ENCODE measurements at regions not wholly inside any gene's neighbourhood (a gene's known extent, or its start where the extent isn't known, plus 50 kb on each side); places are given as distances from the start of the nearest gene placed in this dataset.

DNA sequence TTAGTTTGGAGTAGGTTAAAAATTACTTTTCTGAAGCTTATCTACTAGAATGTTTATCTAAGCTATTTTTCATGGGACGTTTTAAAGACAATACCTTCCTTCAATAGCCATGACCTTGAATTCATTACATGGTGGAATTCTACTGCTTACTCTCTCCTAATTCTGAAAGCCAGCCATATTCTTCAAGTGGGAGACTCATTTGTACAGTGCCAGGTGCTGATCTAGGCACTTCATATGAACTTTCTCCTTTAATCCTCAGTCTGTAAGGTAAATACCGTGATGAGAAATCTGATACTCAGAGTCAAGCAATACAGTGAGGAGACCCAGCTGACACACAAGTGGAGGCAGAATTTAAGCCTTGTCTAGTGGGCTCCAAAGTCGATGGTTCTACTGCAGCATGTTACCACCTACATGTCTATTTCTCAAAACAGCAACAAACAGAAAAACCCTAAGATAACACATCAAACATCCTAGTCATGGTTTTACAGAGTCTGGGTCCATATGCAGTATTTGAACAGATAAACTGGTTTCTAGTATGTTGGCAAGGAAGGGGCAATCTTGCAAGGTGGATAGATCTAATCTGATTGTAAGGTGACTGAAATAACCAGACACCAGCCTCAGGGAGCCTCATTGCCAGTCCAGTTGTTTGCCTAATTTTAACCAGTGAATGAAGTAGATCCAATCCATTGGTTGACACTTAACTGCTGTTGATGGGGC lies 243.7 kb downstream of the PIK3R1 start:
- TF ChIP-seq, protein P1, sequence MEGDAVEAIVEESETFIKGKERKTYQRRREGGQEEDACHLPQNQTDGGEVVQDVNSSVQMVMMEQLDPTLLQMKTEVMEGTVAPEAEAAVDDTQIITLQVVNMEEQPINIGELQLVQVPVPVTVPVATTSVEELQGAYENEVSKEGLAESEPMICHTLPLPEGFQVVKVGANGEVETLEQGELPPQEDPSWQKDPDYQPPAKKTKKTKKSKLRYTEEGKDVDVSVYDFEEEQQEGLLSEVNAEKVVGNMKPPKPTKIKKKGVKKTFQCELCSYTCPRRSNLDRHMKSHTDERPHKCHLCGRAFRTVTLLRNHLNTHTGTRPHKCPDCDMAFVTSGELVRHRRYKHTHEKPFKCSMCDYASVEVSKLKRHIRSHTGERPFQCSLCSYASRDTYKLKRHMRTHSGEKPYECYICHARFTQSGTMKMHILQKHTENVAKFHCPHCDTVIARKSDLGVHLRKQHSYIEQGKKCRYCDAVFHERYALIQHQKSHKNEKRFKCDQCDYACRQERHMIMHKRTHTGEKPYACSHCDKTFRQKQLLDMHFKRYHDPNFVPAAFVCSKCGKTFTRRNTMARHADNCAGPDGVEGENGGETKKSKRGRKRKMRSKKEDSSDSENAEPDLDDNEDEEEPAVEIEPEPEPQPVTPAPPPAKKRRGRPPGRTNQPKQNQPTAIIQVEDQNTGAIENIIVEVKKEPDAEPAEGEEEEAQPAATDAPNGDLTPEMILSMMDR (IDR thresholded peaks at IDR 0.05; ENCODE audit: low read depth, low read length, missing control alignments): no peak
- DNase-seq (ENCODE audit: extremely low read depth, low read depth): no peak
- no peak overlapping the region for H3K4me3 ChIP-seq (replicated peaks; ENCODE audit: low read depth, low read length)

DNA sequence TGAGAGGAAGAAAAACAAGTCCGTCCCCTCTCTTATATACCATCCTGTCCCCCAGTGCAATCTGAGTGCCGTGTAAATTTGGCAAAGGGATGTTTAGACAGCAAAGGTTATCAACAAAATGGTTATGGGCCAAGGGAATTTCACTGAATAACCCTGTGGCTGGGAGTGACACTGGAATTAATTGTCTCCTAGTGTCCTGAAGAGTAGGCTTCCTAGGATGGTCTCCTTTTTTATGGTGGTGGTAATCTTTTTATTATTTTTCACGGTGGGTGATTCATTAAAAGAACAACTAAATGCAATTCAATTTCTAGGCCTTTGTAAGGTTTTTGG lies 244.2 kb downstream of the PIK3R1 start:
- no peak overlapping the region for H3K4me3 ChIP-seq (replicated peaks; ENCODE audit: low read depth, low read length)
- DNase-seq (ENCODE audit: extremely low read depth, low read depth): no peak

DNA sequence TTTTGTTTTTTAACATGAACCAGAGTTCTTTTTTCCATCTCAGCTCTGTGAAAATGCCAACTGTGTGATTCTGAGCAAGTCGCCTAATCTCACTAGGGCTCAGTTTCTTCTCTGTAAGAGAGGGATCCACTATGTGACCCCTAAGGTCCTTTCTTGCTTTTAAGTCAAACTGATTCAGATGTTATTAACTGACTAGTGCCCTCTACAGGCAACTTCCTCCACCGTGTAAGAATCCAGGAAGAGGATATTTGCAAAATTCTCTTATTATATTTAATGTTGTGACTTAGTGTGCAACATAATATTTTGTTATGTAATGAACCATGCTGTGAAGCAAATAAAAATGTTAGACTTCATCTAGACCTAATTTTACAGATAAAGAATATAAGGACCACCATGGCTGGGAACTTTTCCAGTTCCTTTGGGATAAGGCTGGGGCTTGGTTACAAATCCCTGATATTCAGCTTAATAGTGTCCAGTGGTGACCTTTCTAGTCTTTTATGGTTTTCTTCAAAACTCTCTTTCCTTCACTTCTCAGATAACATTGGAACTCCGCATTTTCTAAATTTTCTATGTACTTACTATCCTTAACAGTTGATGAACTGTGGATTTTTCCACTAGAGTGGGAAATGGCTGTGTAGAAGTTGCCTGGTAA lies 244.7 kb downstream of the PIK3R1 start:
- TF ChIP-seq, protein P1 (IDR thresholded peaks at IDR 0.05; ENCODE audit: low read depth, low read length, missing control alignments): peak; percentile 65
- no peak overlapping the region for H3K4me3 ChIP-seq (replicated peaks; ENCODE audit: low read depth, low read length)
- peak; percentile 24 for DNase-seq (ENCODE audit: extremely low read depth, low read depth)

More for the DNA sequence above, 244.2 kb downstream of the PIK3R1 start:
- TF ChIP-seq, protein P1 (IDR thresholded peaks at IDR 0.05; ENCODE audit: low read depth, low read length, missing control alignments): no peak

DNA sequence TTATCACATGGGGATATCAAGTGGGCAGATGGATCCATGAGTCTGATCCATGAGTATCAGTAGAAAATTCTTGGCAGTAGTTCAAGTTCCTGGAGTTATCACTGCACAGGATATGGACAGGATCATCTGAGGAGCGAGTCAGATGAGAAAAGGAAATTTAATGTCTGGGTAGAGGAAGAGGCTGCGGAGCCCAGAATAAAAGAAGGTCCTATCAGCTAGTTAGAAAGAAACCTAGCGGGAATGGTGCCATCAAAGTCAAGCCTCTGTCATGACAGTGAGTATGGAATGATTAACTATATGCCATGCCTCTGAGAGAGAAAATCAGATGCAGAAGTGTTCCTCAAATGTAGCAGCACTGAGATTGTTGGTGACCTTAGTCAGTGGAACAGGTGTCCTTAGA lies 248.1 kb downstream of the PIK3R1 start:
- DNase-seq (ENCODE audit: extremely low read depth, low read depth): no peak
- TF ChIP-seq, protein P1 (IDR thresholded peaks at IDR 0.05; ENCODE audit: low read depth, low read length, missing control alignments): no peak

DNA sequence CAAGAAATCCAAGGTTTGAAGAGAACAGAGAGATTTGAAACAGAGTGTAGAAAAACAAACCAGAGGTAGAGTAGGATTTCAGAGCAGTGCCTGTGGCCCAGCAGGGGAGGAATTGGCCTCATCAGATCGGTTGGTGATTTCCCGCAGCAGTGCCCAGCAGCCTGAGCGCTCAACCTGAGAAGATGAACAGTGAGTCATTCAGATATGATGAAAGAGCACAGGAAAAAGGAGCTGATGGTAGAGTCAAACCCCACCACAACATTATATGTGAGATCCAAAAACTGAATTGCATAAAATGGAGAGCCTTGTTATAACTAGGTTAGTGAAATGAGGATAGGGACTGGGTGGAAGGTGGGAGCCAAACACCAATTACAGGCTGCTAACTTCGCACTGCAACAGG lies 248.9 kb downstream of the PIK3R1 start:
- H3K4me3 ChIP-seq (replicated peaks; ENCODE audit: low read depth, low read length): no peak overlapping the region
- peak; percentile 3 for DNase-seq (ENCODE audit: extremely low read depth, low read depth)
- TF ChIP-seq, protein P1 (IDR thresholded peaks at IDR 0.05; ENCODE audit: low read depth, low read length, missing control alignments): no peak

More for the DNA sequence above, 248.1 kb downstream of the PIK3R1 start:
- no peak overlapping the region for H3K4me3 ChIP-seq (replicated peaks; ENCODE audit: low read depth, low read length)

DNA sequence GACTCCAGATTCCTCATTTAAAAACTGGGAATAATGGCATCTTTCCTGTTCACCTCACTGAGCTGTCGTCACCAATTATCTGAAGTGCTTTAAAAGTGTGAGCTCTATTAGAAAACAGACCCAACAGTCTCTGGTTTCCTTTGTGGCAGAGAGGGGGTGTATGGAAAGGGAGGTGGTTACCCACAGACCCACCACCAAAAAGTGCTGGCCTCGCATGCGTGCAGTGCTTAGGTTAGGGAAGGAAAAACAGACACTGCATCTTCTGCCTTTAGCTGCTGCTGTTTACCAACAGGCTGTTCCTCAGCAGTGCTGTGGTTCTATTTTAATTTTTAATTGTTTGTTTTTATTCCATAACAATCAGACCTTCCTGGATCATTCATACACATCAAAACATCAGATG lies 249.6 kb downstream of the PIK3R1 start:
- TF ChIP-seq, protein P1 (IDR thresholded peaks at IDR 0.05; ENCODE audit: low read depth, low read length, missing control alignments): no peak
- no peak for DNase-seq (ENCODE audit: extremely low read depth, low read depth)
- H3K4me3 ChIP-seq (replicated peaks; ENCODE audit: low read depth, low read length): no peak overlapping the region

Data from HFF-Myc (cell line).